Left cardiac atrium (tissue), 4 donors: ENCODE measurements at regions not wholly inside any gene's neighbourhood (a gene's known extent, or its start where the extent isn't known, plus 50 kb on each side); places are given as distances from the start of the nearest gene placed in this dataset.
A peak's percentile ranks its signal among the peaks of the same experiment; 100 is the strongest.

ENCODE experiments used
- ATAC-seq, 2 donors: fragments of 200-7000 bp; cut with Tn5 transposase; one replicate each; pipeline ENCODE4 v1.9.1; 2020; ENCODE audit warnings: mild to moderate bottlenecking in 2 of 2, moderate library complexity in 2 of 2
- DNase-seq: peaks from one replicate; pipeline ENCODE4 v3.0.0-alpha.2; 2020
- intact Hi-C, 2 donors: fragments of 100-400 bp; cut with DNase I; formaldehyde crosslinking; loops; one replicate each; pipeline versions ENCODE4 v1.14.1 to v1.15.1; 2022 to 2023
- donor health status: DM: no; HTN: yes; CAD: no.
- donor health status: DM: no; HTN: yes; CAD: no; lungs with severe emphysema.
- donor health status: DM: yes; HTN: yes; CAD: no.
- donor health status: Dilated cardiomyopathy.

DNA sequence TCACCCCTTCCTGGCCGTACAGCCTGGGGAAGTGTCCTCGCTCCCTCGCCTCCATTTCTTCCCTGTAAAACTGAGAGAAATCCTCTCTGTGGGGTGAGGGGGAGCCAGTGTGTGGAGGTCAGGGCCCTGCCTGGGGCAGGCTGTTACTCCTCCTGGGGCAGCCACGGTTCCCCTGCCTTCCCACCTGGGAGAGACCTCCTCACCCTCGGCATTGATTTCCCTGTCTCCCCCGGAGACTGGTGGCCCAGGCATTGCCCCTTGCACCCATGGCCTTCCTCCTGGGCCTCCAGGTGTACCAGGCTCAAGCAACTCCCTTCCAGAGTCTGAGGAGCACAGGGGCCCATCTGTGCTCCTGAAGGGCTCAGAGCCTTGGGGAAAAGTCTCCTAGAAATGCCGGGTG, 75.6 kb upstream of the RNU6ATAC start:
- DNase-seq = no peak
- intact Hi-C loops = no loop called here
- ATAC-seq = no peak

DNA sequence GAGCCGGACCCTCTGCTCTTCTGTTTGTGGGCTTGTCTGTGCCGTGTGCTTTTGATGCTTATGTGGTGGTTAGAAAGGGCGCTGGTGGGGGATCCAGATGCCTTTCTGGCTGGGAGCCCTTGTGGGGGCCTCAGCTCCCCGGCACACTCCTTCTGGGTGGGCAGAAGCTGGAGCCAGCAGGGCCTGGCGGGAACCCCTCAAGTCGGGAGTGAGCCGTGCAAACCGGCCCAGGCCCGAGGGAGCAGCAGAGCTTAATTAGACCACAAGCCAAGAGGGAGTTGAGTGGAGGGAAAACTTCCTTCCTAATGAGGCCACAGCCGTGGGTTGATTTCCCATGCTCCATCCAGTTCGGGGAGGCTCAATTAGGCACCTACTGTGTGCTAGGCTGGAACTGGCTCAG, 76.0 kb upstream of the RNU6ATAC start:
- intact Hi-C loops = no loop called here
- DNase-seq (no peak), ATAC-seq (no peak)

DNA sequence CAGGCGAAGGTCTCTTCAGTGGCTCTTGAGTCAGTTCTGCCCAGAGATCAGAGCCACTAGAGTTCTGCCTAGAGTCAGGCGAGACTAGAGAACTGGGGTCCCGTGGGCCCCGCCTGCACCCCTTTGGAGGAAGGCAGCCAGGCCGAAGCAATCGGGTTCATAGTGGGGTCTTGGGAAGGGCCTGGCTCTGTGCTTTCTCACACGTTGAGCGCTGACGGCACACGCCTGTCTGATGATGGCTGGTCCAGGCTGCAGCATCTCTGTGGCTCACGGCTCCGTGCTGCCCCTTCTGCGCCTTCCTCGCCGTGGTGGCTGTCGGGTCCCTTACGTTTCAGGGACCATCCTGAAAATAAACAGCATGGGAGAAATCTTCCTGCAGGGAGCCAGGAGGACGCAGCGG, 78.3 kb upstream of the RNU6ATAC start:
- DNase-seq (no peak), ATAC-seq (no peak)
- intact Hi-C loops = no loop called here

DNA sequence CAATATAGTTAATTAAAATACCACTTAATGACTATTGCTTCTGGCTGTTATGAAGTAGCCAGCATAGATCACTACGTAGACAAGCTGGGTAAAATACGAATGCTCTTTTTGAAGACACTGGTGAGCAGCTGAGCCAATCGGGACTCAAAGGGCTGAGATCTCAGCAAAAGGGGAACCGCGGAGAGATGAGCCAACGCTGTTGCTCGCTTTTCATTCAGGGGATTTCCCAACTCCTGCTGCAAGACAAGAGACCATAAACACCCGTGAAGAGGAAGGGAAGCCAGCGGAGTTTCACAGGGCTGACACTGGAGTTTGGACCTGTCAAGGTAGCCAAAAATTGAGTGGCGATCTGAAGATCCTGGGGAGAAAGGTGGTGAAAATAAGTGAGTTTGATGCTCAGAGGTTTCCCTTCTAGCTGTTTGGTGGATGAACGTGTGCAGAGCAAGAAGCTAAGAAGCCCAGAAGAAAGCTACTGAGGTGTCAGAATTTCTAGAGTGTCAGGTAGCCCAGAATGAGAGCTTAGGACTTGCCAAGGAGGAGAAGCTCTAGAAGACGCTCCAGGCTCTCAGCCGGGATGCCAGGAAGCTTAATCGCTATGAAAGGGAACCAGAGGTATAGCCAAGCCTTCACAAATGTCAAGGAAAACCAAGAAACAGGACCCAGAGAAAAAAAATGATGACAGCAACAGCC, 79.6 kb upstream of the RNU6ATAC start:
- intact Hi-C loops = no loop called here
- no peak for DNase-seq
- peak; percentile 48 to 66 for ATAC-seq

DNA sequence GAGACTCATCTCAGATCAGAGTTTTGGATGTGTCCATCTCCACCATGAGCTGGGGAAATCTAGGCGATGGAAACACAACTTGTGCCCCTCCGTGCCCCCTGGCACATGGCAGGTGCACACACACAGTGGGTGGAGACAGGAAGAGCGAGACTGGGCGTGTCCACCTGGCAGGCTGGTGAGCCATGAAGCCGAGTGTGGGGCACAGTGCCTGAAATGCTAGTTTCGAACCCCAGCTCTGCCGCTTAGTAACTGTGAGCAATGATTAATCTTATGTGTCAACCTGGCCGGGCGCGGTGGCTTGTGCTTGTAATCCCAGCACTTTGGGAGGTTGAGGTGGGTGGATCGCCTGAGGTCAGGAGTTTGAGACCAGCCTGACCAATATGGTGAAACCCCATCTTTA, 80.8 kb upstream of the RNU6ATAC start:
- DNase-seq (no peak), ATAC-seq (no peak)
- intact Hi-C loops = no loop called here

DNA sequence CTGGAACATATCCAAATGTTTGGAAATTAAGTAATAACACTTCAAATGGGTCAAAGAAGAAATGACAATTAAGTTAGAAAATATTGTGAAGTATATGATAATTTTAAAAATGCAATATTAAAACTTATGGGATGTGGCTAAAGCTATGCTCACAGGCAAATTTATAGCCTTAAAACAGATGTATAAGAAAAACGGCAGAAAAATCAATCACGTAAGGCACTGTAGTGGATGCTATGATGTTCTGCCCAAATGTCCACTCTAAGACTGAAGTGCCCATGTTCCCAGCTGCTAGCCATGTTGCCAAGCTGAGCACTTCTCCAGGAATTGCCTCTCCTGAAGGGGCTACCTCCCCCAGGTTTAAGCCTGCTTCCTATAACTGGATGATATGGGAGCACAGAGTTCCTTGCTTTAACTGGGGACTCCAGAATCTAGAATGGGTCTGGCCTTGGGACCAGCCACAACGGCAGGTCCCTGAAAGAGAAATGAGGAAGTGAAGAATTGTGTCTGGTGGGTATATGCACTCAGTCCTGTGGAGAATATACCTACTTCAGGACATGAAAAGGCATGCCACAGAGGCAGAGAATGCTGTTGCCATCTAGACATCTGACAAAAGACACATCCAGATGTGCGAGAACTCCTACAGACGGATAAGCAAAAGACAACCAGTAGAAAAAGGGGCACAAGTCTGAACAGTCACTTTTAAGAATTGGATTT, 78.2 kb upstream of the RXRA start:
- intact Hi-C loops = no loop called here
- no peak for ATAC-seq
- DNase-seq = no peak

DNA sequence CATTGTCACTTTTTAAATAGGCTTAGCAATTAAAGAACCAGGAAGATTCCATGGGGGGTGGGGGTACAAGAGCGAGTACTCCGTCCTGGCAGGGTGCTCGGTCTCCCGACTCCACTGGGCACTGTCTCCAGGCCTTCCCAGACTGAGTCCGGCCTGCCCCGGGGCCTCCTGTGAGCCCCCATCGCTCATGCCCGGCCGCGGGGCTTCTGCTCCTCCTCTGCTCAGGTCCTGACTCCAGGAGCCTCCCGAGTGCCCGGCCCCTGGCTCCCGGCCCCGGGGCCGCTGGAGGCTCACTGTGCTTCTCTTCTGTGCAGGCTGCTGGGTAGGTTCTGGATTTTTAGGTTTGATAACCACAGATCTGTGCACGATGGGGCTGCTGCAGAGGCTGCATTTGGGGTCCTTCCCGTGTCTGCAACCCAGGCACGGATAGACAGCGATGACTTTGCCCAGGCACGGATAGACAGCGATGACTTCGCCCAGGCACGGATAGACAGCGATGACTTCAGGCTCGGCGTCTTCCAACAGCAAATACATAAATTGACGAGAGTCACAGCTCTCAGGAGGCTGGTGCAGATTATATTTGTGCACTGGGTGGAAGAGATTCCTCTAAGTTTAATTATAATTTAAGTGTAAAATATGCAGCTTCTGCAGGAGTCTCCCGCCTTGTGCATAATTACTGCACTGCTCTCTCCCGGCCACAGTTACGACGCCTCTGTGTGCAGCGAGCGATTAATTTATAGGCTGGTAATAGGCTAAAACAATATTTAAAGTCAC, 74.8 kb upstream of the RXRA start:
- DNase-seq (no peak), ATAC-seq (no peak)
- intact Hi-C loops = no loop called here

DNA sequence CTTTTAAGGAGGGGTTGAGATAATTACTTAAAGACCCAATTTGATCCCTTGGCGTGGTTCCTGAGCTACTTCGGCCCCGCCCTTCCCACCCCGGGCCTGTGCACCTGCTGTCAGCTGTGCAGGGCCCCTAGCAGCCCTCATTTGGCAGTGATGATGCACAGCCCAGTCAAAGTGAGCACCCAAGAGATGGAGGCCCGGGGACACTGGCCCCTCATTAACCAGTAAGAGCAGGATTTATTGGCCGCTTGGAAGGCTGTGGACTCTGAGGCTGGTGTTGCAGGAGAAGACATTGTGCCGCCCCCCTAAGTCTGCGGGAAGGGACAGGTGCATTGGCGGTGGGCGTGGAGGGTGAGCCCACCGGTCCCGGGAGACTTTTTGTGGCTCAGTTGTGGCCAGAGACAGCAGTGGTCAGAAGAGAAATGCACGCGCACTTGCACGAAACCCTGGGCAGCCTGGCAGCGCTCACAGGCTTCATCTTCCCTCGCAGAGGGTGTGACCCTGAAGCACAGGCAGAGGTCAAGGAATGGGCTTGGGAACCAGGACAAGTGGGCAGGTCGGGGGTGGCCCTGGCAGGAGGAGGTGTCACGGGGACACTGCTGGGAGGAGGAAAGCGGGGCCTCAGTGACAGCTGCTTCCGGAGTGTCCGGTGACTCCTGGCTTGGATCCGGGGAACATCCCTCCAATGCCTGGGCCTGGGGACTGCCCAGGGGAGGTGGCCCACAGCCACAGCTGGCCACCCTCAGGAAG, 74.0 kb upstream of the RXRA start:
- intact Hi-C loops = no loop called here
- DNase-seq (no peak), ATAC-seq (no peak)

DNA sequence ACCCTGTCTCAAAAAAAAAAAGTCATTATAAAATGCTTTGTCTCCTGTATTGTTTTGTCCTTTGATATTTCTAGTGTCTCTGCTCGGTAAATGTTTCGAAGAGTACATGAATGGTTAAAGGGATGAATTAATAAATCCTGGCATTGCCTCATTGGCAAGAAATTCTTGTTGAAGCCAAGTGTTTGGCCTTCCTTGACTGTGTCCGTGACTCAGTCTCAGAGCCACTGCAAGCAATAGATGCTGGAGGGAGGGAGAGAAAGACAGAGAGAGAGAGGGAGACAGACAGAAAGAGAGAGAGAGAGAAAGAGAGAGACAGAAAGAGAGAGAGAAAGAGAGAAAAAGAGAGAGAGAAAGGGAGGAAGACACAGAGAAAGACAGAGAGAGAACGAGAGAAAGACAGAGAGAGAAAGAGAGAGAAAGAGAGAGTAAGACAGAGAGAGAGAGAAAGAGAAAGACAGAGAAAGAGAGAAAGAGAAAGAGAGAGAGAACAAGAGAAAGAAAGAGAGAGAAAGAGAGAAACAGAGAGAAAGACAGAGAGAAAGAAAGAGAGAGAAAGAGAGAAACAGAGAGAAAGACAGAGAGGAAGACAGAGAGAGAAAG, 72.5 kb upstream of the RXRA start:
- intact Hi-C loops = no loop called here
- DNase-seq = no peak
- ATAC-seq = no peak

DNA sequence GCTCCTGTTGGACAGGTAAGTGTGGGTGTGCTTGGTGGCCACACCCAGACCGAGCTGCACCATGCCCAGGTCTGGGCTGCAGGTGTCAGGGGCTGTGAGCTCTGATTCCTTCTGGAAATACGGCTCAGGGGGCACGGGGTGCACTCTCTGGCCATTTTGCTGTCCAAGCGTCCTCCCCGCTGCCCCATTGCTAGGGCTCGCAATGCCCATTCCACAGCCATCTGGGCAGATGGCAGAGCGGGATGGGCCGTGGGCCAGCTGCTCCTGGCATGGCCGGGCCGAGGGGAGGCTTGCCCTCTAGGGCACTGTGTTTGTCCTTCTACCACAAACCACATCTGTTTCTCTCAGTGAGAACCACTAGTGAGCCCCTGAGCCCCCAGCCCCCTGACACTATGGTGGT, 67.9 kb upstream of the RXRA start:
- DNase-seq (no peak), ATAC-seq (peak; percentile 36 to 50)
- intact Hi-C loops = loop anchor here in 1 of 2 donors (5.0 kb wide), 1 partner anchor 49 kb away; no protein-coding TSS in a partner anchor

DNA sequence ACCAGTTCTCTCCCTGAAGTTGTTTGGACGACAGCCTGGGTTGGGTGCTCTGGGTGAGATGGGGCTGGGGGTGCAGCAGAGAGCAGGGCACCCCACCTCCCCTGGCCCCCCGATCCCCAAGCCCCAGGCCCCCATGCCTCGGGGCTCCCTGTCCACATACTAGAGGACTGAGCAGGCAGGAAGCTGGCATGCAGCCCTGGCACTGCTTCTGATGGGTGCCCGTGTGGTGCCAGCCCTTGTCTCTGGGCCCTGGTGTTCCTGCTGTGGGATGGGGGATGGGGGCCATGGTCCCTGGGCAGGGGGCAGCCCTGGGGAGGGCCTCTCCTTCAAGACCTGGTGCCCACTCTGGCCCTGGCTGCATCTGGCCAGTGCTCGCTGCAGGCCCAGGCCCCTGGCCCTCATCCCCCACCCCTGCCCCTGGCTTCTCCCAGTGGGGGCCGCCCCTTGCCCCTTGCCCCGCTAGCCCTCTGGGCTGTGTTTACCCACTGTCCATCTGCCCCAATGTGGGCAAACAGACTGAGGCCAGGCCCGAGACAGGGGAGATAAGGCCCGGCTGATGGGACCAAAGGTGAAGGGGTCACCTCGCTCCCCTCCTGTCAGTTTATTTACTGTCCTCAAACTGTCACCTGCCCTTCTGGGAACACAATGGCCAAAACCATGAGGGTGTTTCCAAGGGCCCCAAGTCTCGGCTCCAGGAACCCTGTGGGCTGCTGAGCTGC, 67.3 kb upstream of the RXRA start:
- ATAC-seq = peak; percentile 65 to 88
- no peak for DNase-seq
- intact Hi-C loops = loop anchor here in 1 of 2 donors (5.0 kb wide), 1 partner anchor 48 kb away; no protein-coding TSS in a partner anchor

DNA sequence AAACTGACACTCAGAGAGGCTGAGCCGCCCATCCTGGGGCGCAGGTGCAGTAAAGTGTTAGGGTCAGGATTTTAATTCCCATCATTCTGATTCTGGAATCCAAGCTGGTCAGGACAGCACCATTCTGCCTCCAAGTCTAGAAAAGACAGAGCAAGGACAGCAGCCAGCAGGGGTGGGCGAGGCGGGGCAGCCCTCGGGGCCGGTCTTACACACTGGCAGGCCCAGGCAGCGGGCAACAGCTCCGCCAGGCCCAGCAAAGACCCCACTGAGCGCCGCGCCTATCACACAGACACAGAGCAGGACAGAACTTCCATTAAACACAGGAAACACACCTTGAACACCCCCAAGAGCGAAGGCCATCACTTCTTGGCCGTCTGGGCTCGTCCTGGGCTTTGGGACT, 66.5 kb upstream of the RXRA start:
- no peak for DNase-seq
- intact Hi-C loops = loop anchor here in 1 of 2 donors (5.0 kb wide), 1 partner anchor 48 kb away; no protein-coding TSS in a partner anchor
- ATAC-seq = no peak

DNA sequence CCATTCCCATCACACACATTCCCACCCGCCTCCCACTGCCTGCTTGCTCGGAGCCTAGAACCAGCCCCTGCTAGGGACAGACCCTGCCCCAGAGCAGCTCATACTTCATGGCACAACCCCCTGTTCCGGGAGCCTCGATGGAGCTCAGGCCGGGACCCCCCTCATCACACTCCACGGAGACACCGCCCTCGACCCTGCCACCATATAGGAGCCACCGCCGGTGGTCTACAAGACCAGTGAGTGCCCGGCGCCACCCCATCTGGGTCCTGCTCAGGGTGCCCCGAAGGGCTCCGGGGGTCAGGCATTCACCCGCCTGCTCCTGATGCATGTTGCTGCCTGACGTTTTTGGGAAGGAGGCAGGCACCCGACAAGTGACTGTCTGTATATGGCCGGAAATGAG, 65.5 kb upstream of the RXRA start:
- ATAC-seq = no peak
- intact Hi-C loops = no loop called here
- no peak for DNase-seq

DNA sequence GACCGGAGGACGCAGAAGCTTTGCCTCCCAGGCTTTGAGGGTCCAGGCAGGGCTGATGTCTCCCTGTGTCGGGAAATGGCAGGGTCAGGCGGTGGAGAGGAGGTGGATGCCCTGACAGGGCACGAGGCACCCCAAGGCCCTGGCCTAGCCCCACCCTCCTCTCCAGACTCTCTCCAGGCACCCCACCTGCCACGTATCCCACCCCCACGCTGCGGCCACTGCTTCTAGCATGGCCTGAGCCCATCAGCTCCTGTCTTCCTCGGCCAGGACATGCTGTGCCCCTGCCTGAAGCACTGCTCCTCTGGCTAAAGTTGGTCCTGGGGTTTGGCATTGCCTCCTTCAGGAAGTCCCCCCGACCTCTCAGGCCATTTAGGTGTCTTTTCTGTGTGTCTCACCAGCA, 64.2 kb upstream of the RXRA start:
- ATAC-seq (no peak), DNase-seq (no peak)
- intact Hi-C loops = no loop called here

DNA sequence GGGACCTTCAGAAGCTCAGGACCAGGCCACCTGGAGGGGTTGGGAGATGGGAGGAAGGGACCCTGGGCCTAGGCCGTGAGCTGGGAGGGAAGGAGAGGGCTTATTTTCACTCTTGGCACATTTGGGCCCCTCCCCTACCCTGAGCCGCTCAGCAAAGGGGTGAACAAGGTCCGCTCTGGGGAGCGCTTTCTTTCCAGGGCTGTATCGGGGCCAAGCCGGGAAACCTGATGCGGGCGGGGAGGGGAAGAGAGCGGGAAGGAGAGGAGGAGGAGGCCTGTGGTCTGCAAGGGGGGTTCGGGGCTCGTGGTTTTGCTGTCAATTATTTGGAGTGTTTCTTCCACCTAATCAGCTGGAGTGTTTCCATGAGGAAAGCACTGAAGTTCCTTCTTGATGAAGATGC, 62.7 kb upstream of the RXRA start:
- no peak for DNase-seq
- intact Hi-C loops = no loop called here
- ATAC-seq = no peak

DNA sequence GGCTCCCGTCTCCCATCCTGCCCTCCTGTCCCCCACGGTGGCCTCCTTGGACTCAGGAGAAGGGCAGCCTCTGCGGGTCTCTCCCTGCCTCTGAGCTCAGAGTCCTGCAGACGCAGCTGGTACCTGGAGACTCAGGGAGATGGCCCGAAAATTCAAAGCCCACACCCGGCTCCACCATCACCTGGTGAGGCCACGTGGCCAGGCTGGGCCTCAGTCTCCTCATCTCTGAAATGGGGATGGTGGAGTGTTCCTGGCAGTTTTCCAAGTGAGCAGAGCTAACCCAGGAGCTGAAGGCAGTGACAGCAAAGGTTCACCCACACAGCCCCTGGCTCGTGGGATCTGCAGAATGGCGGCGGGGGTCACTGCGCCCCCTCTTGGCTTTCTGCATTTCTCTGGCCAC, 62.1 kb upstream of the RXRA start:
- intact Hi-C loops = no loop called here
- DNase-seq (no peak), ATAC-seq (no peak)

DNA sequence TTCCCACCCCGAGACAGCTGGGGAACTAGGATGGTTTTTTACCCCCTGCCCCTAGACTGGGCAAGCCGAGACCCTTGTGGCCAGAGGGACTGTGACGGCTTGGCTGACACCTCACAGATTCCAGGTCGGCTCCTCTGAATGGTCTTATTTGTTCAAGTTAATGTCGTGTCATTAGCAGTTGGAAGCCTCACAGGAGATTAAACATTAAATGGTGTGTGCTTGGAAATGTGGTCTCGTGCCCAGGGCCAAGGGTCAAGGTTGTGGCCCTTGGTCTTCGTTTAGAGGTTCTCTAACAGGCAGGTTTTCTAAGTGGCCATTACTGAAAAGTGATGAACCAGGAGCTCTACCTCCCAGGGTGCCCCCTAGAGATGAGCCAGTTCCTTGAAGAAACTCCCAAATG, 61.2 kb upstream of the RXRA start:
- intact Hi-C loops = no loop called here
- DNase-seq = no peak
- no peak for ATAC-seq

DNA sequence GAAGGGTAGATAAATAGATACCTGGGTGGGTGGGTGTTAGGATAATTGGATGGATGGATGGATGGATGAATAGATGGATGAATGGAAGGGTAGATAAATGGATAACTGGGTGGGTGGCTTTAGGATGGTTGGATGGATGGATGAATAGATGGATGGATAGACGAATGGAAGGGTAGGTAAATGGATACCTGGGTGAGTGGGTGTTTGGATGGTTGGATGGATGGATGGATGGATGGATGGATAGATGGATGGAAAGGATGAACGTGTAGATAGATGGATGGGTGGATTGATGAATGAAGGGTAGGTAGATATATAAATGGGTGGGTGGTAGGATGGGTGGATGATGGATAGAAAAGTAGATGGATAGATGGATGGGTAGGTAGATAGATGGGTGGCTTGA, 59.8 kb upstream of the RXRA start:
- ATAC-seq = no peak
- intact Hi-C loops = loop anchor here in 1 of 2 donors (2.0 kb wide), 1 partner anchor 176 kb away; no protein-coding TSS in a partner anchor
- no peak for DNase-seq
